Liver (tissue), 8 donors: ENCODE measurements at regions not wholly inside any gene's neighbourhood (a gene's known extent, or its start where the extent isn't known, plus 50 kb on each side); places are given as distances from the start of the nearest gene placed in this dataset.

Experiments used
- DNase-seq: peaks from one replicate; pipeline ENCODE4 v3.0.0-alpha.2; 2017; ENCODE audit warnings: low spot score
- H3K27ac ChIP-seq, 2 donors: one replicate each; pipeline ENCODE4 v1.7.0; 2013; ENCODE audit warnings: inconsistent platforms in 2 of 2, low read length in 2 of 2, control low read depth in 1 of 2, low read depth in 1 of 2, mild to moderate bottlenecking in 1 of 2
- H3K27me3 ChIP-seq, 4 donors: one replicate each; pipeline versions ENCODE4 v1.6.1 to v1.7.0; 2013; ENCODE audit warnings: low read length in 3 of 4, inconsistent platforms in 1 of 4, mild to moderate bottlenecking in 1 of 4, moderate library complexity in 1 of 4; ENCODE audit not compliant: control insufficient read depth in 4 of 4, insufficient read depth in 4 of 4
- H3K36me3 ChIP-seq, 4 donors: one replicate each; pipeline versions ENCODE4 v1.6.1 to v1.7.0; 2013; ENCODE audit warnings: low read length in 3 of 4, mild to moderate bottlenecking in 3 of 4, low read depth in 1 of 4, moderate library complexity in 1 of 4; ENCODE audit not compliant: control insufficient read depth in 4 of 4, insufficient read depth in 3 of 4
- H3K4me1 ChIP-seq, 4 donors: one replicate each; pipeline versions ENCODE4 v1.6.1 to v1.7.0; 2013; ENCODE audit warnings: low read length in 3 of 4, mild to moderate bottlenecking in 3 of 4, moderate library complexity in 1 of 4; ENCODE audit not compliant: control insufficient read depth in 4 of 4, insufficient read depth in 4 of 4
- H3K4me3 ChIP-seq, 3 donors: one replicate each; pipeline versions ENCODE4 v1.6.1 to v1.7.0; 2013; ENCODE audit warnings: low read length in 3 of 3, control low read depth in 1 of 3, low read depth in 1 of 3, mild to moderate bottlenecking in 1 of 3
- H3K9ac ChIP-seq, 2 donors: one replicate each; pipeline ENCODE4 v1.7.0; 2013; ENCODE audit warnings: low read length in 2 of 2, mild to moderate bottlenecking in 2 of 2, moderate library complexity in 2 of 2, control low read depth in 1 of 2, low read depth in 1 of 2
- H3K9me3 ChIP-seq, 4 donors: one replicate each; pipeline versions ENCODE4 v1.6.1 to v1.7.0; 2013; ENCODE audit warnings: low read length in 3 of 4; ENCODE audit not compliant: control insufficient read depth in 4 of 4
- FOXA2 ChIP-seq: IDR thresholded peaks from 2 replicates; pipeline ENCODE4 v1.6.1; 2016; ENCODE audit warnings: antibody characterized with exemption
- GABPA ChIP-seq, 2 donors: IDR thresholded peaks in 1 of 2; conservative IDR thresholded peaks in 1 of 2; 2 replicates each; pipeline ENCODE4 v1.6.1; 2016; ENCODE audit warnings: antibody characterized with exemption in 2 of 2, mild to moderate bottlenecking in 1 of 2, moderate library complexity in 1 of 2
- HNF4G ChIP-seq: IDR thresholded peaks from 2 replicates; pipeline ENCODE4 v1.6.1; 2016; ENCODE audit warnings: antibody characterized with exemption
- JUND ChIP-seq, 2 donors: IDR thresholded peaks; 2 replicates each; pipeline ENCODE4 v1.6.1; 2016; ENCODE audit warnings: antibody characterized with exemption in 2 of 2
- RAD21 ChIP-seq, 2 donors: IDR thresholded peaks; 2 replicates each; pipeline ENCODE4 v1.6.1; 2016; ENCODE audit warnings: antibody characterized with exemption in 2 of 2, mild to moderate bottlenecking in 2 of 2
- YY1 ChIP-seq: IDR thresholded peaks from 2 replicates; pipeline ENCODE4 v1.6.1; 2016; ENCODE audit warnings: antibody characterized with exemption, mild to moderate bottlenecking
- WGBS: extraction: QIAGEN DNeasy Blood & Tissue Kit; methylation state at CpG from one replicate; pipeline ENCODE4 v1.1.7; 2013; 5-methylcytosine and 5-hydroxymethylcytosine counted together
- TF ChIP-seq, protein P1 (sequence below): IDR thresholded peaks from 2 replicates; pipeline ENCODE4 v1.6.1; 2016; ENCODE audit warnings: antibody characterized with exemption, mild to moderate bottlenecking
- TF ChIP-seq, protein P2 (sequence below): fragments of 150-350 bp; IDR thresholded peaks from 2 replicates; pipeline ENCODE4 v1.5.1; 2017; ENCODE audit warnings: improper control_type of control experiment, low read depth, low read length; ENCODE audit not compliant: missing input control
- donor health status: healthy.
- donor health status: healthy.
- donor health status: healthy.
- donor health status: healthy.
- donor health status: healthy.

DNA sequence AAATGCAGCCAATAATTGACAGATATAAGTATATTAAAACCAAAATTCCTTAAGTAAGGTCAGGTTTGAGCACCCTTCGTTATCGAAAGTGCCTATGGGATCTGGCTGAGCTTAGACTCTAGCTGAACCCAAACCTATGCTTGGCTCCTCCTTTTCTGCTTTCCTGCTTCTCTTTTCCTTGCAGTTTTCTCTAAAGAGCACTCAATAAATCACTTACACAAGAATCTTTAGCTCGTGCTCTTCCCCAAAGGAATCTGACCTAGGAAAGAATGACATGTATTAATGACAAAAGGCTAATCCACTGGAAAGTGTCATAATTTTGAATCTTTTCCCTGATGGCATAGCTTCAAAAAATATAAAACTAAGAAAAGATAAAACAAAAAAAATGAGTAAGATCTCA is 282.7 kb downstream of the DKK2 start (continued):
- TF ChIP-seq, protein P1, sequence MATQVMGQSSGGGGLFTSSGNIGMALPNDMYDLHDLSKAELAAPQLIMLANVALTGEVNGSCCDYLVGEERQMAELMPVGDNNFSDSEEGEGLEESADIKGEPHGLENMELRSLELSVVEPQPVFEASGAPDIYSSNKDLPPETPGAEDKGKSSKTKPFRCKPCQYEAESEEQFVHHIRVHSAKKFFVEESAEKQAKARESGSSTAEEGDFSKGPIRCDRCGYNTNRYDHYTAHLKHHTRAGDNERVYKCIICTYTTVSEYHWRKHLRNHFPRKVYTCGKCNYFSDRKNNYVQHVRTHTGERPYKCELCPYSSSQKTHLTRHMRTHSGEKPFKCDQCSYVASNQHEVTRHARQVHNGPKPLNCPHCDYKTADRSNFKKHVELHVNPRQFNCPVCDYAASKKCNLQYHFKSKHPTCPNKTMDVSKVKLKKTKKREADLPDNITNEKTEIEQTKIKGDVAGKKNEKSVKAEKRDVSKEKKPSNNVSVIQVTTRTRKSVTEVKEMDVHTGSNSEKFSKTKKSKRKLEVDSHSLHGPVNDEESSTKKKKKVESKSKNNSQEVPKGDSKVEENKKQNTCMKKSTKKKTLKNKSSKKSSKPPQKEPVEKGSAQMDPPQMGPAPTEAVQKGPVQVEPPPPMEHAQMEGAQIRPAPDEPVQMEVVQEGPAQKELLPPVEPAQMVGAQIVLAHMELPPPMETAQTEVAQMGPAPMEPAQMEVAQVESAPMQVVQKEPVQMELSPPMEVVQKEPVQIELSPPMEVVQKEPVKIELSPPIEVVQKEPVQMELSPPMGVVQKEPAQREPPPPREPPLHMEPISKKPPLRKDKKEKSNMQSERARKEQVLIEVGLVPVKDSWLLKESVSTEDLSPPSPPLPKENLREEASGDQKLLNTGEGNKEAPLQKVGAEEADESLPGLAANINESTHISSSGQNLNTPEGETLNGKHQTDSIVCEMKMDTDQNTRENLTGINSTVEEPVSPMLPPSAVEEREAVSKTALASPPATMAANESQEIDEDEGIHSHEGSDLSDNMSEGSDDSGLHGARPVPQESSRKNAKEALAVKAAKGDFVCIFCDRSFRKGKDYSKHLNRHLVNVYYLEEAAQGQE = no peak
- TF ChIP-seq JUND (IDR thresholded peaks at IDR 0.05) (no peak), RAD21 (IDR thresholded peaks at IDR 0.05) (no peak), FOXA2 (no peak)

DNA sequence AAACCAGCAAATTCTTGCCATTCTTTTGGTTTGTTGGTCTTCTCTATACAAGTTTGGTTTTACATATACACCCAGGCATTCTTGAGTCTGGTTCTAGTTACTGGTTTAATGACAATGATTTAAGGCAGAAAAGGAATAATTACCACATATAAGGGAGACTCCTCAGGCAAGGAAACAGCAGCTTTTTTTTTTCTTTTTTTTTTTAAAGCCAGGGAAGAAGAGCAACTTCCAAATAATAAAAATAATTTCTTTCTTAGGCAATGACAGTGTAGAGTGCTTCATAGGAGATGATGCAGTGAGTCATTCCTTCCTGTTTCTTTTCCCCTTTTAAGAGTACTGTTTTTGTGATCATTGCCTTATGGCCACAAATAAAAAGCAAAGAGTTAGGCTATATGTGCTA is 289.7 kb downstream of the DKK2 start:
- Histone ChIP-seq H3K4me1 (no peaks in the 10 kb centered on the region), H3K9ac (no peak overlapping the region), H3K4me3 (no peak overlapping the region), H3K9me3 (no peaks in the 10 kb centered on the region), H3K27ac (no peak overlapping the region), H3K36me3 (no peaks in the 10 kb centered on the region), H3K27me3 (no peaks in the 10 kb centered on the region)
- no peak for DNase-seq
- TF ChIP-seq HNF4G (no peak), YY1 (no peak), FOXA2 (no peak)

DNA sequence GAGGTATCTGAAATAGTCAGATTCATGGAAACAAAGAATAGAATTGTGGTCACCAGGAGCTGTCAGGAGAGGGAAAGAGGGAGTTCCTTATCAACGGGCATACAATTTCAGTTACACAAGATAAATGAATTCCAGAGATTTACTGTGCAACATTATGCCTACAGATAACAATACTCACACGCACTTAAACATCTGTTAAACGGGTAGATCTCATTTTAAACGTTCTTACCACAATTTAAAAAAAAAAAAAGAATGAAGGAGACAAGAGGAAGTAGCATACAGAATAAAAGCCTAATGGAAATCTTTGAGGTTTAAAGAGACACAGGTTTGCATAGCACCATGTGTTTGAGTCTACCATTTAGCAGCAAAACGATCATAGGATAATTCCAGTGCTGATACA is 298.0 kb downstream of the DKK2 start:
- no peak for TF ChIP-seq FOXA2
- no peak for TF ChIP-seq RAD21 (IDR thresholded peaks at IDR 0.05)
- TF ChIP-seq, protein P1 = no peak
- TF ChIP-seq GABPA (IDR thresholded peaks at IDR 0.05 in 1 of 2, conservative IDR thresholded peaks at IDR 0.05 in 1 of 2) = no peak
- TF ChIP-seq, protein P2, sequence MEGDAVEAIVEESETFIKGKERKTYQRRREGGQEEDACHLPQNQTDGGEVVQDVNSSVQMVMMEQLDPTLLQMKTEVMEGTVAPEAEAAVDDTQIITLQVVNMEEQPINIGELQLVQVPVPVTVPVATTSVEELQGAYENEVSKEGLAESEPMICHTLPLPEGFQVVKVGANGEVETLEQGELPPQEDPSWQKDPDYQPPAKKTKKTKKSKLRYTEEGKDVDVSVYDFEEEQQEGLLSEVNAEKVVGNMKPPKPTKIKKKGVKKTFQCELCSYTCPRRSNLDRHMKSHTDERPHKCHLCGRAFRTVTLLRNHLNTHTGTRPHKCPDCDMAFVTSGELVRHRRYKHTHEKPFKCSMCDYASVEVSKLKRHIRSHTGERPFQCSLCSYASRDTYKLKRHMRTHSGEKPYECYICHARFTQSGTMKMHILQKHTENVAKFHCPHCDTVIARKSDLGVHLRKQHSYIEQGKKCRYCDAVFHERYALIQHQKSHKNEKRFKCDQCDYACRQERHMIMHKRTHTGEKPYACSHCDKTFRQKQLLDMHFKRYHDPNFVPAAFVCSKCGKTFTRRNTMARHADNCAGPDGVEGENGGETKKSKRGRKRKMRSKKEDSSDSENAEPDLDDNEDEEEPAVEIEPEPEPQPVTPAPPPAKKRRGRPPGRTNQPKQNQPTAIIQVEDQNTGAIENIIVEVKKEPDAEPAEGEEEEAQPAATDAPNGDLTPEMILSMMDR = no peak
- Histone ChIP-seq H3K9me3 (no peaks in the 10 kb centered on the region), H3K27ac (no peak overlapping the region), H3K36me3 (no peaks in the 10 kb centered on the region), H3K4me1 (no peaks in the 10 kb centered on the region), H3K9ac (no peak overlapping the region), H3K27me3 (no peaks in the 10 kb centered on the region), H3K4me3 (no peak overlapping the region)
- WGBS = 44% methylated on average over 5 of the region's 5 CpGs
- DNase-seq = no peak
